HCT116 (cell line): ENCODE measurements at regions not wholly inside any gene's neighbourhood (a gene's known extent, or its start where the extent isn't known, plus 50 kb on each side); places are given as distances from the start of the nearest gene placed in this dataset.

Experiments used
- ATAC-seq: fragments of 200-7000 bp; cut with Tn5 transposase; 2 replicates; pipeline ENCODE4 v1.9.1; 2020; ENCODE audit warnings: mild to moderate bottlenecking, moderate library complexity
- BruUV-seq: library from RNA; stranded (reverse); fragments of 400-500 nt; replicated peaks from 2 replicates; lab custom pipeline; 2021; lab: Mats Ljungman, UMichigan
- CTCF ChIA-PET: fragments of 300-600 bp; sonication (Branson Sonifier 250); formaldehyde crosslinking; loops from one replicate; lab custom pipeline; 2021; ENCODE audit warnings: antibody characterized with exemption; lab: Charles Lee
- POLR2A ChIA-PET: fragments of 300-600, 350-600 bp; sonication (Branson Sonifier 250); formaldehyde crosslinking; loops from one replicate; lab custom pipeline; 2021; ENCODE audit warnings: antibody characterized with exemption; lab: Charles Lee
- RAD21 ChIA-PET, 2 experiments: fragments of 300-600 bp; sonication (Branson Sonifier 250); formaldehyde crosslinking; loops; one replicate each; lab custom pipeline; 2023; ENCODE audit warnings: low total read pairs in 2 of 2; ENCODE audit not compliant: uncharacterized antibody in 2 of 2, unreplicated experiment in 2 of 2, low non-redundant PET in 1 of 2; lab: Charles Lee
- DNase-seq: peaks from one replicate; pipeline ENCODE4 v3.0.0-alpha.2; 2010; ENCODE audit warnings: low read depth, low spot score
- H2AFZ ChIP-seq: fragments of 200-600 bp; shearing (Covaris generic), sonication (generic); 2 replicates; pipeline ENCODE4 v1.6.1; 2017; ENCODE audit warnings: low read depth, mixed run types, mixed read lengths, antibody characterized with exemption, low read length; ENCODE audit not compliant: poor library complexity, severe bottlenecking
- H3K27ac ChIP-seq: 2 replicates; pipeline ENCODE4 v1.5.1; 2012; ENCODE audit warnings: low read depth, low read length
- H3K27me3 ChIP-seq: fragments of 200-600 bp; sonication (generic); 2 replicates; pipeline ENCODE4 v1.6.1; 2016; ENCODE audit warnings: mixed run types, low read length, mixed read lengths; ENCODE audit not compliant: insufficient read depth
- H3K36me3 ChIP-seq, 2 experiments: fragments of 200-500 bp in 1 of 2; fragments of 200-600 bp in 1 of 2; sonication (Bioruptor generic) in 1 of 2; sonication (generic) in 1 of 2; 2 replicates each; pipeline versions ENCODE4 v1.5.1 to v1.6.1; 2014 to 2016; ENCODE audit warnings: low read length in 2 of 2, inconsistent platforms in 1 of 2, mixed read lengths in 1 of 2, mixed run types in 1 of 2; ENCODE audit not compliant: insufficient read depth in 2 of 2, control insufficient read depth in 1 of 2
- H3K4me1 ChIP-seq, 2 experiments: fragments of 200-600 bp in 1 of 2; sonication (generic) in 1 of 2; 2 replicates each; pipeline versions ENCODE4 v1.5.1 to v1.6.1; 2012 to 2017; ENCODE audit warnings: low read length in 2 of 2, inconsistent platforms in 1 of 2, mild to moderate bottlenecking in 1 of 2, mixed read lengths in 1 of 2, mixed run types in 1 of 2, moderate library complexity in 1 of 2; ENCODE audit not compliant: insufficient read depth in 2 of 2, control insufficient read depth in 1 of 2
- H3K4me2 ChIP-seq: fragments of 200-600 bp; sonication (generic); 2 replicates; pipeline ENCODE4 v1.6.1; 2017; ENCODE audit warnings: mixed run types, low read length, mixed read lengths
- H3K4me3 ChIP-seq, 2 experiments: fragments of 200-600 bp in 1 of 2; sonication (generic) in 1 of 2; replicated peaks in 1 of 2; 2 replicates each; pipeline ENCODE4 v1.5.1; 2011 to 2016; ENCODE audit warnings: low read length in 2 of 2, control low read depth in 1 of 2, low read depth in 1 of 2, mild to moderate bottlenecking in 1 of 2, mixed read lengths in 1 of 2, mixed run types in 1 of 2
- H3K79me2 ChIP-seq: fragments of 200-600 bp; sonication (generic); 2 replicates; pipeline ENCODE4 v1.6.1; 2017; ENCODE audit warnings: mild to moderate bottlenecking, mixed run types, low read length, moderate library complexity, mixed read lengths; ENCODE audit not compliant: insufficient read depth
- H3K9ac ChIP-seq: fragments of 200-600 bp; sonication (generic); 2 replicates; pipeline ENCODE4 v1.6.1; 2016; ENCODE audit warnings: low read length, mixed read lengths
- H3K9me2 ChIP-seq: fragments of 200-600 bp; sonication (generic), shearing (Covaris generic); 2 replicates; pipeline ENCODE4 v1.6.1; 2017; ENCODE audit warnings: mixed run types, mild to moderate bottlenecking, moderate library complexity; ENCODE audit not compliant: insufficient read depth
- H3K9me3 ChIP-seq, 2 experiments: fragments of 200-500 bp in 1 of 2; fragments of 200-600 bp in 1 of 2; sonication (Bioruptor generic) in 1 of 2; sonication (generic) in 1 of 2; 2 replicates each; pipeline ENCODE4 v1.6.1; 2014 to 2017; ENCODE audit warnings: low read length in 2 of 2, mixed read lengths in 2 of 2, inconsistent platforms in 1 of 2, low read depth in 1 of 2, mild to moderate bottlenecking in 1 of 2, mixed run types in 1 of 2, moderate library complexity in 1 of 2; ENCODE audit not compliant: control insufficient read depth in 1 of 2, insufficient read depth in 1 of 2
- H4K20me1 ChIP-seq: fragments of 200-600 bp; sonication (generic), shearing (Covaris generic); 2 replicates; pipeline ENCODE4 v1.6.1; 2017; ENCODE audit warnings: mixed run types, mild to moderate bottlenecking, moderate library complexity; ENCODE audit not compliant: insufficient read depth
- CBX3 ChIP-seq: IDR thresholded peaks from 2 replicates; pipeline ENCODE4 v1.6.1; 2012; ENCODE audit warnings: low read depth
- CEBPB ChIP-seq: IDR thresholded peaks from 2 replicates; pipeline ENCODE4 v1.6.1; 2012; ENCODE audit warnings: low read depth
- CTCF ChIP-seq, 3 experiments: fragments of 200-600 bp in 1 of 3; sonication (generic) in 1 of 3; IDR thresholded peaks in 2 of 3; conservative IDR thresholded peaks in 1 of 3; 2 replicates each; pipeline ENCODE4 v1.5.1; 2012 to 2017; ENCODE audit warnings: low read depth in 2 of 3, low read length in 2 of 3, antibody characterized with exemption in 1 of 3, borderline replicate concordance in 1 of 3, control low read depth in 1 of 3, mild to moderate bottlenecking in 1 of 3, mixed read lengths in 1 of 3, mixed run types in 1 of 3, moderate library complexity in 1 of 3; ENCODE audit not compliant: insufficient read depth in 1 of 3
- EZH2 ChIP-seq: fragments of 200-600 bp; sonication (generic); IDR thresholded peaks from 2 replicates; pipeline ENCODE4 v1.6.1; 2017; ENCODE audit warnings: antibody characterized with exemption, mixed run types
- FOSL1 ChIP-seq: IDR thresholded peaks from 2 replicates; pipeline ENCODE4 v1.6.1; 2012; ENCODE audit warnings: low read depth
- POLR2A ChIP-seq: IDR thresholded peaks from 2 replicates; pipeline ENCODE4 v1.7.0; 2011; ENCODE audit warnings: borderline replicate concordance; ENCODE audit not compliant: insufficient read depth, insufficient read length; ENCODE audit errors: extremely low read depth
- REST ChIP-seq: IDR thresholded peaks from 2 replicates; pipeline ENCODE4 v1.6.1; 2012; ENCODE audit warnings: low read depth
- SP1 ChIP-seq: IDR thresholded peaks from 2 replicates; pipeline ENCODE4 v1.6.1; 2012; ENCODE audit warnings: low read depth
- SRF ChIP-seq: IDR thresholded peaks from 2 replicates; pipeline ENCODE4 v1.6.1; 2012; ENCODE audit warnings: low read depth
- YY1 ChIP-seq: IDR thresholded peaks from 2 replicates; pipeline ENCODE4 v1.6.1; 2011; ENCODE audit warnings: low read length, low read depth, moderate library complexity, mild to moderate bottlenecking; ENCODE audit not compliant: insufficient replicate concordance; ENCODE audit errors: extremely low read depth
- ZFX ChIP-seq: fragments of 450-650 bp; IDR thresholded peaks from 2 replicates; pipeline ENCODE4 v1.6.1; 2017
- intact Hi-C: fragments of 100-400 bp; cut with micrococcal nuclease; formaldehyde crosslinking; loops from 2 replicates; pipeline ENCODE4 v1.10.0; 2022
- TF ChIP-seq, protein P1 (sequence below): IDR thresholded peaks from 2 replicates; pipeline ENCODE4 v1.6.1; 2011; ENCODE audit warnings: mild to moderate bottlenecking, low read length, moderate library complexity; ENCODE audit not compliant: insufficient replicate concordance; ENCODE audit errors: extremely low read depth
- TF ChIP-seq, protein P2 (sequence below): IDR thresholded peaks from 2 replicates; pipeline ENCODE4 v1.6.1; 2012

GRCh38 chr21:25453524-25453923 lies 153.8 kb downstream of the MRPL39 start:
- H2AFZ ChIP-seq: no peak overlapping the region
- BruUV-seq: no TSS peak
- no peak overlapping the region for H3K4me3 ChIP-seq
- TF ChIP-seq, protein P1, sequence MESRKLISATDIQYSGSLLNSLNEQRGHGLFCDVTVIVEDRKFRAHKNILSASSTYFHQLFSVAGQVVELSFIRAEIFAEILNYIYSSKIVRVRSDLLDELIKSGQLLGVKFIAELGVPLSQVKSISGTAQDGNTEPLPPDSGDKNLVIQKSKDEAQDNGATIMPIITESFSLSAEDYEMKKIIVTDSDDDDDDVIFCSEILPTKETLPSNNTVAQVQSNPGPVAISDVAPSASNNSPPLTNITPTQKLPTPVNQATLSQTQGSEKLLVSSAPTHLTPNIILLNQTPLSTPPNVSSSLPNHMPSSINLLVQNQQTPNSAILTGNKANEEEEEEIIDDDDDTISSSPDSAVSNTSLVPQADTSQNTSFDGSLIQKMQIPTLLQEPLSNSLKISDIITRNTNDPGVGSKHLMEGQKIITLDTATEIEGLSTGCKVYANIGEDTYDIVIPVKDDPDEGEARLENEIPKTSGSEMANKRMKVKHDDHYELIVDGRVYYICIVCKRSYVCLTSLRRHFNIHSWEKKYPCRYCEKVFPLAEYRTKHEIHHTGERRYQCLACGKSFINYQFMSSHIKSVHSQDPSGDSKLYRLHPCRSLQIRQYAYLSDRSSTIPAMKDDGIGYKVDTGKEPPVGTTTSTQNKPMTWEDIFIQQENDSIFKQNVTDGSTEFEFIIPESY: no peak
- TF ChIP-seq ZFX: no peak
- no peak for TF ChIP-seq EZH2
- no peak for TF ChIP-seq FOSL1
- TF ChIP-seq SP1: no peak
- no peak for TF ChIP-seq POLR2A
- TF ChIP-seq REST: no peak
- no peak for TF ChIP-seq CBX3
- TF ChIP-seq CTCF (IDR thresholded peaks at IDR 0.05 in 2 of 3, conservative IDR thresholded peaks at IDR 0.05 in 1 of 3; ENCODE audit: borderline replicate concordance in 1 of 3, insufficient read depth in 1 of 3, low read depth in 2 of 3, low read length in 2 of 3): no peak
- TF ChIP-seq, protein P2, sequence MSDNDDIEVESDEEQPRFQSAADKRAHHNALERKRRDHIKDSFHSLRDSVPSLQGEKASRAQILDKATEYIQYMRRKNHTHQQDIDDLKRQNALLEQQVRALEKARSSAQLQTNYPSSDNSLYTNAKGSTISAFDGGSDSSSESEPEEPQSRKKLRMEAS: no peak
- TF ChIP-seq CEBPB: no peak
- TF ChIP-seq YY1: no peak
- no peak for TF ChIP-seq SRF
- no peaks in the 10 kb centered on the region for H4K20me1 ChIP-seq
- no peak overlapping the region for H3K4me2 ChIP-seq
- no peaks in the 10 kb centered on the region for H3K79me2 ChIP-seq
- no peak for DNase-seq
- no peaks in the 10 kb centered on the region for H3K9me3 ChIP-seq
- H3K27ac ChIP-seq: no peak overlapping the region
- no peaks in the 10 kb centered on the region for H3K9me2 ChIP-seq
- no peaks in the 10 kb centered on the region for H3K36me3 ChIP-seq
- H3K4me1 ChIP-seq: no peaks in the 10 kb centered on the region
- RAD21 ChIA-PET: no interaction called here
- intact Hi-C loops: no loop called here
- CTCF ChIA-PET: no interaction called here
- POLR2A ChIA-PET: no interaction called here
- no peak overlapping the region for H3K9ac ChIP-seq
- no peaks in the 10 kb centered on the region for H3K27me3 ChIP-seq
- ATAC-seq: no peak
